Astrocyte of the cerebellum (primary cell): ENCODE measurements at regions not wholly inside any gene's neighbourhood (a gene's known extent, or its start where the extent isn't known, plus 50 kb on each side); places are given as distances from the start of the nearest gene placed in this dataset.
A peak's percentile ranks its signal among the peaks of the same experiment; 100 is the strongest.
"Not testable (repeated sequence)": the region's sequence is repeated elsewhere in the genome, so short reads cannot be mapped to it uniquely, and the experiment has no call there.

Source experiments
- DNase-seq: peaks from one replicate; pipeline ENCODE4 v3.0.0-alpha.2; 2011; ENCODE audit warnings: low read depth
- H3K4me3 ChIP-seq: 2 replicates; pipeline ENCODE4 v1.5.1; 2011; ENCODE audit warnings: mild to moderate bottlenecking, low read depth, low read length, moderate library complexity
- in situ Hi-C: cut with HindIII; loops from 2 replicates; pipeline ENCODE4 v1.10.0; 2017; ENCODE audit warnings: low sequenced_read_pairs
- TF ChIP-seq, protein P1 (sequence below): IDR thresholded peaks from 2 replicates; pipeline ENCODE4 v1.5.1; 2012; ENCODE audit warnings: low read length, low read depth, moderate library complexity, mild to moderate bottlenecking; ENCODE audit errors: missing control alignments

DNA sequence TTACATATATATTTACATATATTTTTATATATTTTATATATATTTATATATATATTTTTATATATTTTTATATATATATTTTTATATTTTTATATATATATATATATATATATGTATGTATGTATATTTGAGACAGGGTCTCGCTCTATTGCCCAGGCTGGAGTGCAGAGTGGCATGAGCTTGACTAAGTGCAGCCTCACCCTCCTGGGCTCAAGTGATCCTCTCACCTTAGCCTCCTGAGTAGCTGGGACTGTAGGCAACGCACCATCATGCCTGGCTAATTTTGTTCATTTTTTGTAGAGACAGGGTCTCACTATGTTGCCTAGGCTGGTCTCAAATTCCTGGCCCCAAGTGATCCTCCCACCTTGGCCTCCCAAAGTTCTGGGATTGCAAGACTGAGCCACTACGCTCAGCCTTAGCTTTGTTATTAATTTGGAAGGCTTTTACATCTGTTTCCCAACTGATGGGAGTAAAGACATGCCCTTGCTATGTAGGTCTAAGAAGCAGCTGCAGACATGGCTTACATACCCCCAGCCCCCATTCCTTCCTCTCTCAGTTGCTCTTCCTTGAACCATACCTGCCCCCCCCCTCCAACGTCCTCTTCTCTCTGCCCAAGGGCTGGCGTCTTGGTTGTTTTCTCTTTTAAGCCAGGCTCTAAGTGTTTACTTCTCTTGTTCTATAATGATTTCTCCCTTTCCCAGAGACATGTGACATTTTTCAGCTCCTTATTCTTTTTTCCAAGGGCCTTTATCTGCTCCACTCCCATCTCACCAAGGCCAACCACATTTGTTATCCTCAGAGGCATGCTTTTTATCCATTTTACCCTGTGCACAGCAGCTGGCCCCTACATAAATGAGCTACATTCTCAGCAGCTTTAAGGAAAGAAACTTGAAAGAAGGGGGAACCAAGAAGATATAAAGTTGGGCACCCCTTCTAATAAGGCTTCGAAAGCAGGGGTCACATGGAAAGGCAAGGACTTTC lies 64.2 kb upstream of the ATF7IP2 start:
- in situ Hi-C loops: loop anchor here (25.0 kb wide), 1 partner anchor 191 kb away; no protein-coding TSS in a partner anchor
- DNase-seq: no peak
- H3K4me3 ChIP-seq: no peak overlapping the region
- TF ChIP-seq, protein P1, sequence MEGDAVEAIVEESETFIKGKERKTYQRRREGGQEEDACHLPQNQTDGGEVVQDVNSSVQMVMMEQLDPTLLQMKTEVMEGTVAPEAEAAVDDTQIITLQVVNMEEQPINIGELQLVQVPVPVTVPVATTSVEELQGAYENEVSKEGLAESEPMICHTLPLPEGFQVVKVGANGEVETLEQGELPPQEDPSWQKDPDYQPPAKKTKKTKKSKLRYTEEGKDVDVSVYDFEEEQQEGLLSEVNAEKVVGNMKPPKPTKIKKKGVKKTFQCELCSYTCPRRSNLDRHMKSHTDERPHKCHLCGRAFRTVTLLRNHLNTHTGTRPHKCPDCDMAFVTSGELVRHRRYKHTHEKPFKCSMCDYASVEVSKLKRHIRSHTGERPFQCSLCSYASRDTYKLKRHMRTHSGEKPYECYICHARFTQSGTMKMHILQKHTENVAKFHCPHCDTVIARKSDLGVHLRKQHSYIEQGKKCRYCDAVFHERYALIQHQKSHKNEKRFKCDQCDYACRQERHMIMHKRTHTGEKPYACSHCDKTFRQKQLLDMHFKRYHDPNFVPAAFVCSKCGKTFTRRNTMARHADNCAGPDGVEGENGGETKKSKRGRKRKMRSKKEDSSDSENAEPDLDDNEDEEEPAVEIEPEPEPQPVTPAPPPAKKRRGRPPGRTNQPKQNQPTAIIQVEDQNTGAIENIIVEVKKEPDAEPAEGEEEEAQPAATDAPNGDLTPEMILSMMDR: no peak

DNA sequence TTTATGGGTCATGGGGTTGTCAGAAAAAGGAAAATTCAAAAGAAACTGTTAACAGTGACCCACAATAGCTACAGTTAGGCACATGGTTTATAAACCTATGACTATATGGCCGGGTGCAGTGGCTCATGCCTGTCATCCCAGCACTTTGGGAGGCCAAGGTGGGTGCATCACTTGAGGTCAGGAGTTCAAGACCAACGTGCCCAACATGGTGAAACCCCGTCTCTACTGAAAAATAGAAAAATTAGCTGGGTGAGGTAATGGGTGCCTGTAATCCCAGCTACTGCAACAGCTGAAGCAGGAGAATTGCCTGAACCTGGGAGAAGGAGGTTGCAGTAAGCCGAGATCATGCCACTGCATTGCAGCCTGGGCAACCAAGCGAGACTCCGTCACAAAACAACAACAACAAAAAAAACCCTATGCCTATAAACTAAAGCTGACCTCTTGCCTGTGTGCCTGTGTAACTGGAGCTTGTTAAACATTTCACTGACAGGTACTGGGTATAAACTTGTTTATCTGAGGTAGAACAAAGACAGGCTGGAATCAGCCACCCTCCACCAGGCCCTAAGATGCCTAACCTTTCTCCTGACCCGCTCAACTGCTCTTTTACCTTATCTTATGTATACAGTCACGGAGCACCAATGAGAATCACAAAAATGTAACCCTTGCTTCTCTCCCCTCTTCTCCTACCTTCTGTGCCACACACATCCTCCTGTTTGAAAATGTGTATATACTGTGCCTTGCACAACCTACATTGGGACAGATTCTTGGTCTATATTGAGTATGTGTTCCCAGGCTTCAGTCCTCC lies 62.9 kb upstream of the ATF7IP2 start:
- H3K4me3 ChIP-seq: no peak overlapping the region
- in situ Hi-C loops: loop anchor here (25.0 kb wide), 1 partner anchor 189 kb away; no protein-coding TSS in a partner anchor
- TF ChIP-seq, protein P1: no peak
- DNase-seq: no peak

GRCh38 chr16:10323528-10323869 lies 62.4 kb upstream of the ATF7IP2 start:
- no peak for DNase-seq
- no peak overlapping the region for H3K4me3 ChIP-seq
- TF ChIP-seq, protein P1: no peak
- in situ Hi-C loops: loop anchor here (25.0 kb wide), 1 partner anchor 189 kb away; no protein-coding TSS in a partner anchor

- TF ChIP-seq, protein P1: no peak
- DNase-seq: no peak
- in situ Hi-C loops: loop anchor here (25.0 kb wide), 1 partner anchor 188 kb away; no protein-coding TSS in a partner anchor
- no peak overlapping the region for H3K4me3 ChIP-seq
Observed at GRCh38 chr16:10324210-10324609, 61.7 kb upstream of the ATF7IP2 start.

GRCh38 chr16:10325783-10326543 lies 59.9 kb upstream of the ATF7IP2 start:
- in situ Hi-C loops: no loop called here
- TF ChIP-seq, protein P1: no peak
- no peak overlapping the region for H3K4me3 ChIP-seq
- DNase-seq: no peak

DNA sequence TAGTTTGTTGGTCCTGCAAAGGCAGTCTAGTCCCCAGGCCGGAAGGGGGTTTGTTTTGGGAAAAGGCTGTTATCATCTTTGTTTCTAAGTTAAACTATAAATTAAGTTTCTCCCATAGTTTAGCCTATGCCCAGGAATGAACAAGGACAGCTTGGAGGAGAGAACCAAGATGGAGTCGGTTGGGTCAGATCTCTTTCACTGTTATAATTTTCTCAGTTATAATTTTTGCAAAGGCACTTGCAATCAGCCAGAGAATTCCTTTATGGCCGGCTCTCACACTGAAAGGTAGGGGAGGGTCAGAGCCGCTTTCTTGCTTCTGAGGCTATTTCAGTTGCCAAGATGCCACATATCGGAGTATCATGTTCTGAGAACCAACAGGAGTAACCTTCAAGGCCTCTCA lies 59.2 kb upstream of the ATF7IP2 start:
- TF ChIP-seq, protein P1: no peak
- in situ Hi-C loops: no loop called here
- H3K4me3 ChIP-seq: no peak overlapping the region
- DNase-seq: no peak

DNA sequence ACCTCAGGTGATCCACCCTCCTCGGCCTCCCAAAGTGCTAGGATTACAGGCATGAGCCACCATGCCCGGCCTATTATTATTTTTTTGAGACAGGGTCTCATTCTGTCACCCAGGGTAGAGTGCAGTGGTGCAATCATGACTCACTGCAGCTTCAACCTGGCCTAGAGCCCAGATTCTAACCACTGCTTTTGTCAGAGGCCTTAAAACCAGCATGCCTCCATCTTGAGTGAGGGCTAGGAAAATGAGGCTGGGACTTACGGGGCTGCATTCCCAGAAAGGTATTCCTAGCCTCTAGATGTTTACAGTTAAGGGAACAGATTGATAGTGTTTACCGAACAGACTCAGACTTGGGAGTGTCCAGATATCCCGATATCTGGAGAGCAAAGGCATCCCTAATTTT lies 57.6 kb upstream of the ATF7IP2 start:
- H3K4me3 ChIP-seq, in situ Hi-C loops: not testable (repeated sequence)
- peak; percentile 87 for DNase-seq
